ENCODE measurements at regions not wholly inside any gene's neighbourhood (a gene's known extent, or its start where the extent isn't known, plus 50 kb on each side); places are given as distances from the start of the nearest gene placed in this dataset.

- no peaks in the 10 kb centered on the region for H3K79me2 ChIP-seq (ENCODE audit: control insufficient read depth, insufficient read depth, low read length)
- peaks cover 32% of the 10 kb centered on the region for H3K9me3 ChIP-seq (replicated peaks; ENCODE audit: control insufficient read depth, insufficient read depth, low read depth, low read length)
- no peak for FAIRE-seq
- BruUV-seq (replicated peaks) = no TSS peak
- ChIA-PET POLR2A (interaction anchor here (0.6 to 1.3 kb wide), 2 partner anchors 11 to 29 kb away, joined by 3 to 4 read pairs; no protein-coding TSS in a partner anchor), CTCF (ENCODE audit: low intra/inter-chr PET ratio) (interaction anchor here (0.5 kb wide), 1 partner anchor 392 kb away, joined by 3 read pairs; no protein-coding TSS in a partner anchor)
- H3K4me2 ChIP-seq (ENCODE audit: insufficient read depth, low read length) = no peak overlapping the region
- in situ Hi-C loops (cut with MboI) (no loop called here), intact Hi-C loops (cut with micrococcal nuclease) (no loop called here)
- H2AFZ ChIP-seq (ENCODE audit: low read depth, low read length) = no peak overlapping the region
- H4K20me1 ChIP-seq (replicated peaks; ENCODE audit: control insufficient read depth, insufficient read depth, low read length) = no peaks in the 10 kb centered on the region
- no peak overlapping the region for H3K4me3 ChIP-seq
- 0 out of 5 replicates have a peak, but pooled peaks cover 0 to 3% of the 10 kb centered on the region in 2 experiments for H3K4me1 ChIP-seq (replicated peaks in 1 of 2; ENCODE audit: control insufficient read depth in 2 of 2, insufficient read depth in 2 of 2, low read length in 2 of 2)
- no peaks in the 10 kb centered on the region for H3K27me3 ChIP-seq (ENCODE audit: control insufficient read depth in 2 of 2, insufficient read depth in 2 of 2, low read length in 2 of 2)
- H3K9ac ChIP-seq (ENCODE audit: insufficient read depth in 1 of 2, low read depth in 2 of 2, low read length in 2 of 2) = no peak overlapping the region
- TF ChIP-seq FOSL1 (tag; conservative IDR thresholded peaks at IDR 0.05) = 0 out of 2 replicates have a peak, but pooled peaks have one; percentile 37
- TF ChIP-seq ZNF507 (tag; conservative IDR thresholded peaks at IDR 0.05) = no peak
- H3K9me1 ChIP-seq (ENCODE audit: control insufficient read depth, insufficient read depth, low read length) = no peaks in the 10 kb centered on the region
- H3K27ac ChIP-seq (ENCODE audit: extremely low read depth, low read depth, low read length) = no peak overlapping the region
- WGBS (ENCODE audit: insufficient coverage, low coverage, missing lambda C conversion rate) = 49% methylated on average over 3 of the region's 3 CpGs
- no peak for ATAC-seq
- H3K36me3 ChIP-seq (ENCODE audit: control insufficient read depth, insufficient read depth, low read length) = no peaks in the 10 kb centered on the region
- no peak for DNase-seq (ENCODE audit: extremely low read depth in 1 of 4, low spot score in 3 of 4)
Observed at GRCh38 chr18:9048808-9049494, 53.5 kb upstream of the NDUFV2 start.

- H2AFZ ChIP-seq (ENCODE audit: low read depth, low read length) = no peak overlapping the region
- no TSS peak for BruUV-seq (replicated peaks)
- no peak overlapping the region for H3K27ac ChIP-seq (ENCODE audit: extremely low read depth, low read depth, low read length)
- H3K36me3 ChIP-seq (ENCODE audit: control insufficient read depth, insufficient read depth, low read length) = no peaks in the 10 kb centered on the region
- peaks cover 32% of the 10 kb centered on the region for H3K9me3 ChIP-seq (replicated peaks; ENCODE audit: control insufficient read depth, insufficient read depth, low read depth, low read length)
- no peaks in the 10 kb centered on the region for H3K27me3 ChIP-seq (ENCODE audit: control insufficient read depth in 2 of 2, insufficient read depth in 2 of 2, low read length in 2 of 2)
- H3K79me2 ChIP-seq (ENCODE audit: control insufficient read depth, insufficient read depth, low read length) = no peaks in the 10 kb centered on the region
- H3K4me1 ChIP-seq (replicated peaks in 1 of 2; ENCODE audit: control insufficient read depth in 2 of 2, insufficient read depth in 2 of 2, low read length in 2 of 2) = 0 out of 5 replicates have a peak, but pooled peaks cover 0 to 3% of the 10 kb centered on the region in 2 experiments
- TF ChIP-seq ZC3H8 (IDR thresholded peaks at IDR 0.05) (no peak), NR3C1 (CRISPR knock-in tag; IDR thresholded peaks at IDR 0.05) (no peak), TRIM24 (IDR thresholded peaks at IDR 0.05) (peak in 1 of 2 experiments; percentile 56; a peak in 1 of 4 replicates), PURB (CRISPR knock-in tag; IDR thresholded peaks at IDR 0.05; ENCODE audit: low read depth) (no peak), ZNF384 (IDR thresholded peaks at IDR 0.05; ENCODE audit: low read depth, low read length) (no peak), ZNF174 (CRISPR knock-in tag; IDR thresholded peaks at IDR 0.05) (no peak), ZC3H4 (CRISPR knock-in tag; IDR thresholded peaks at IDR 0.05; ENCODE audit: borderline replicate concordance) (no peak), ZBTB8A (IDR thresholded peaks at IDR 0.05; ENCODE audit: partially characterized antibody) (no peak), NFIC (IDR thresholded peaks at IDR 0.05) (peak; percentile 58; the same call in 1 of the 2 replicates), NR1H2 (CRISPR knock-in tag; IDR thresholded peaks at IDR 0.05) (no peak), NR2C1 (IDR thresholded peaks at IDR 0.05) (no peak; the same call in 1 of the 2 replicates), NR2C1 (tag; IDR thresholded peaks at IDR 0.05) (peak; percentile 63), ZNF134 (CRISPR knock-in tag; conservative IDR thresholded peaks at IDR 0.05) (no peak)
- H3K9ac ChIP-seq (ENCODE audit: insufficient read depth in 1 of 2, low read depth in 2 of 2, low read length in 2 of 2) = no peak overlapping the region
- no peak overlapping the region for H3K4me2 ChIP-seq (ENCODE audit: insufficient read depth, low read length)
- DNase-seq (ENCODE audit: extremely low read depth in 1 of 4, low spot score in 3 of 4) (no peak), FAIRE-seq (no peak), ATAC-seq (no peak)
- POLR2A ChIA-PET = interaction anchor here (0.6 kb wide), 1 partner anchor 29 kb away, joined by 4 read pairs; no protein-coding TSS in a partner anchor
- no peaks in the 10 kb centered on the region for H4K20me1 ChIP-seq (replicated peaks; ENCODE audit: control insufficient read depth, insufficient read depth, low read length)
- no peak overlapping the region for H3K4me3 ChIP-seq
- CTCF ChIA-PET (ENCODE audit: low intra/inter-chr PET ratio) = interaction anchor here (0.5 kb wide), 1 partner anchor 392 kb away, joined by 3 read pairs; no protein-coding TSS in a partner anchor
- intact Hi-C loops (cut with micrococcal nuclease) = no loop called here
- in situ Hi-C loops (cut with MboI) = no loop called here
- H3K9me1 ChIP-seq (ENCODE audit: control insufficient read depth, insufficient read depth, low read length) = no peaks in the 10 kb centered on the region
Observed at GRCh38 chr18:9049495-9049809, 53.0 kb upstream of the NDUFV2 start.

Data from K562 (cell line).